Upper lobe of right lung (tissue), 1 donor: ENCODE measurements at regions not wholly inside any gene's neighbourhood (a gene's known extent, or its start where the extent isn't known, plus 50 kb on each side); places are given as distances from the start of the nearest gene placed in this dataset.

Source experiments
- ATAC-seq: fragments of 200-7000 bp; cut with Tn5 transposase; one replicate; pipeline ENCODE4 v1.9.1; 2020; ENCODE audit warnings: mild to moderate bottlenecking, moderate library complexity
- DNase-seq: peaks from one replicate; pipeline ENCODE4 v3.0.0-alpha.2; 2020
- H3K27ac ChIP-seq: fragments of 200-600 bp; one replicate; pipeline ENCODE4 v1.8.0; 2022
- H3K27me3 ChIP-seq: fragments of 200-600 bp; one replicate; pipeline ENCODE4 v1.8.0; 2022; ENCODE audit warnings: mild to moderate bottlenecking
- H3K36me3 ChIP-seq: fragments of 200-600 bp; one replicate; pipeline ENCODE4 v1.8.0; 2022
- H3K4me1 ChIP-seq: fragments of 200-600 bp; one replicate; pipeline ENCODE4 v1.8.0; 2022
- H3K4me3 ChIP-seq: fragments of 200-600 bp; one replicate; pipeline ENCODE4 v1.8.0; 2022; ENCODE audit warnings: mild to moderate bottlenecking
- H3K9me3 ChIP-seq: fragments of 200-600 bp; one replicate; pipeline ENCODE4 v1.8.0; 2022
- CTCF ChIP-seq: fragments of 200-600 bp; IDR thresholded peaks from one replicate; pipeline ENCODE4 v1.8.0; 2022; ENCODE audit warnings: antibody characterized with exemption
- intact Hi-C: fragments of 100-400 bp; cut with DNase I; formaldehyde crosslinking; loops from one replicate; pipeline ENCODE4 v1.11.0; 2022
- donor health status: DM: no; HTN: yes; CAD: no; lungs with severe emphysema.

DNA sequence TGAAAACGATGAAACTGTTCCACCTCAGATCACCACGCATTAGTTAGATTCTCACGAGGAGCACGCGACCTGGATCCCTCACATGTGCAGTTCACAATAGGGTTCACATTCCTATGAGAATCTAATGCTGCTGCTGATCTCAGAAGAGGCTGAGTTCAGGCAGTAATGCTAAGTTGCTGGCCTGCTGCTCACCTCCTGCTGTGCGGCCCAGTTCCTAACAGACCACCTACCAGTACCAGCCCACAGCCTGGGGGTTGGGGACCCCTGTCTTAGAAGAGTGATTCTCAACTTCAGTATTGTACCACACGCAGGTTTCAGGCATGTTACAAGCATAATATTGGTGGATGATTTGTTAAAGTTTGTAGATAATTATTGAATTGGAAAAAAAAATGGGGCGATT, 182.7 kb downstream of the BLID start:
- intact Hi-C loops: no loop called here
- DNase-seq (no peak), ATAC-seq (no peak)
- Histone ChIP-seq H3K9me3 (no peaks in the 10 kb centered on the region), H3K27ac (no peak overlapping the region), H3K36me3 (no peaks in the 10 kb centered on the region), H3K4me3 (no peak overlapping the region), H3K4me1 (peaks cover 11% of the 10 kb centered on the region), H3K27me3 (no peaks in the 10 kb centered on the region)
- no peak for TF ChIP-seq CTCF

GRCh38 chr11:121932646-121933185, 183.3 kb downstream of the BLID start:
- peaks cover 11% of the 10 kb centered on the region for H3K4me1 ChIP-seq
- no peak for DNase-seq
- H3K9me3 ChIP-seq: no peaks in the 10 kb centered on the region
- H3K36me3 ChIP-seq: no peaks in the 10 kb centered on the region
- intact Hi-C loops: no loop called here
- ATAC-seq: no peak
- no peak overlapping the region for H3K27ac ChIP-seq
- H3K27me3 ChIP-seq: no peaks in the 10 kb centered on the region
- no peak overlapping the region for H3K4me3 ChIP-seq
- TF ChIP-seq CTCF: no peak

DNA sequence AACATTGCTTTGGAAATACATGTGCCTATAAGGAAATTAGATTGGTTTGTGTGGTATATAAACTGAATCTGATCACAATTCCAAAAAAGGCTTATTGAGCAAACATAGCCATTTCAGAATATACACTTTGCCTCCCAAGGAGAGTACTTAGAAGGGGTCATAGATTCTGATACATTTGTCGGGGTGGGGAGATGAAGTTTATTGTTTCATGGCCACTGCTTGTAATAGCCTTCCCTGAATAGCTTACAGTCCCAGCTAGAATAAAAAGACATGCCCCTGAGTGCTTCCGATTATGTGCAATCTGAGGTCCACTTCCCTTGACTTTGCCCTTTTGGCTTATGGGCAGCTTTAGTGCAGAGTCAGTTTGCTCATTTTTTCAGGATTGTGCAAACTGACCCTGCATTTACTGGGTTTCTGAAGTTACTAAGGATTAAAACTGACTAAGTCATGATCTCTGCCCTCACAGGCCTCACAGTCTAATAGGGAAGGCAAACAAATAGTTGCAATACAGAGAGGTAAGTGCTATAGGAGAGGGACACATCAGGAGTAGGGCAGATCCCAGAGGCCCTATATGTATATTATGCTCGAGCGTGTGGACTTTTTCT, 184.2 kb downstream of the BLID start:
- ATAC-seq: peak; percentile 62
- DNase-seq: no peak
- Histone ChIP-seq H3K9me3 (no peaks in the 10 kb centered on the region), H3K4me1 (peaks cover 11% of the 10 kb centered on the region), H3K36me3 (no peaks in the 10 kb centered on the region), H3K4me3 (no peak overlapping the region), H3K27ac (no peak overlapping the region), H3K27me3 (no peaks in the 10 kb centered on the region)
- no peak for TF ChIP-seq CTCF
- intact Hi-C loops: no loop called here

- Histone ChIP-seq H3K36me3 (no peaks in the 10 kb centered on the region), H3K9me3 (no peaks in the 10 kb centered on the region), H3K27me3 (no peaks in the 10 kb centered on the region), H3K4me1 (peaks cover 11% of the 10 kb centered on the region), H3K4me3 (no peak overlapping the region), H3K27ac (no peak overlapping the region)
- ATAC-seq (no peak), DNase-seq (no peak)
- intact Hi-C loops: no loop called here
- TF ChIP-seq CTCF: no peak
These were observed 184.9 kb downstream of the BLID start for GRCh38 chr11:121931121-121931520.

DNA sequence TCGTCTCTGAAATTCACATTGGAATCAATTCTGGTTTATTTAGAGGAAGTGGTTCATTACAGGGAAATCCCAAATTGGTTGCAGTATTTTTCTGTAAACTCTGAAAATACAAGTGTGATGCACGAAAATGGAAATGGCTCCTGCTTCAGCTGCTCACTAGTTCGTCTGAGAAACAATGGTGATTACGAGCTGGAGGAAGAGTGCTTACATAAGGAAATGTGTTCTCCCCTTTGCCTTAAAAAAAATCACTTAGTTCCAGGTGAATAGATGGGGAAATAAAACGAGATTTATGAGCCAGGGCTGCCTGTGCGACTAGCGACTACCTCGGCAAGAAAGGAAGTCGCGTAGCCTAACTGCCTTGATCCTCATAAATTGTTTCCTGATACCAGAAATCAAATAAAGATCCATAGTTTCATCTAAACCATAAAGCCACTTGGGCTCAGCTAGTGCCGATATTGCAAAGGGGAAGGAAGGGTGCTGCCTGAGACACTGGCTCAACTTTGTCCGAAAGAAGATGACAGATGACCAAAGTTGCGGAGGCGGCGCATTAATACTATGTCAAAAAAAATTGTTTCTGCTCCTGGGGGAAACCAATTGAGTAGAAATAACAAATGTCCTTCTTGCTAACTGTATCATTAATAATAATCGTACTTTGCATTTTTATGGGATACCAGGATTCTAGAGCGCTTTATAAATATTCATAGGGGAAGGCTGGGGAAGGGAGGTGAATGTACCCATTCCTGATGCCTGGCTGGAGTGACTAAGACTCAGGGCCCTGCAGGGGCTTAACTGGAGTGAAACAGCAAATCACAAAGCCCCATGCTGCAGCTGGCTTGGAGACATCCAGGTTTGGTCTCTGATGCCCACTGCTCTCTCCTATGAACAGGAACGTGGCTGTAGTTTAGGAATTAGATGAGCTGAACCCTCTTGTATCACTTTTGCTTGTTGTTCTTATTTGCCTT, 185.7 kb downstream of the BLID start:
- intact Hi-C loops: no loop called here
- H3K4me3 ChIP-seq: peak overlapping the region; percentile 36
- no peaks in the 10 kb centered on the region for H3K9me3 ChIP-seq
- ATAC-seq: peak; percentile 73
- DNase-seq: peak; percentile 65
- H3K36me3 ChIP-seq: no peaks in the 10 kb centered on the region
- no peak for TF ChIP-seq CTCF
- peak overlapping the region; percentile 24 for H3K27ac ChIP-seq
- peaks cover 11% of the 10 kb centered on the region for H3K4me1 ChIP-seq
- no peaks in the 10 kb centered on the region for H3K27me3 ChIP-seq
